RWPE2 (cell line): ENCODE measurements at regions not wholly inside any gene's neighbourhood (a gene's known extent, or its start where the extent isn't known, plus 50 kb on each side); places are given as distances from the start of the nearest gene placed in this dataset.
A peak's percentile ranks its signal among the peaks of the same experiment; 100 is the strongest.

ENCODE experiments used
- ATAC-seq: fragments of 200-7000 bp; cut with Tn5 transposase; 3 replicates; pipeline ENCODE4 v1.9.1; 2021; ENCODE audit warnings: low read depth
- DNase-seq: peaks from one replicate; pipeline ENCODE4 v3.0.0-alpha.2; 2020; ENCODE audit warnings: low spot score
- H3K27ac ChIP-seq: fragments of 450-650 bp; 2 replicates; pipeline ENCODE4 v1.5.1; 2017; ENCODE audit warnings: mild to moderate bottlenecking; ENCODE audit not compliant: poor library complexity, severe bottlenecking
- H3K27me3 ChIP-seq: fragments of 250-450 bp; sonication (Bioruptor Pico); 2 replicates; pipeline ENCODE4 v1.5.1; 2021; ENCODE audit warnings: mild to moderate bottlenecking, moderate library complexity; ENCODE audit not compliant: insufficient read depth, poor library complexity, severe bottlenecking
- H3K36me3 ChIP-seq: fragments of 250-450 bp; sonication (Bioruptor Pico); 2 replicates; pipeline ENCODE4 v1.5.1; 2020; ENCODE audit warnings: low read depth, mild to moderate bottlenecking, moderate library complexity
- H3K4me1 ChIP-seq: fragments of 250-450 bp; sonication (Bioruptor Pico); 2 replicates; pipeline ENCODE4 v1.5.1; 2021; ENCODE audit warnings: mild to moderate bottlenecking, moderate library complexity; ENCODE audit not compliant: insufficient read depth, poor library complexity, severe bottlenecking
- H3K4me3 ChIP-seq: fragments of 250-450 bp; sonication (Bioruptor Pico); 2 replicates; pipeline ENCODE4 v1.5.1; 2021; ENCODE audit warnings: mild to moderate bottlenecking, moderate library complexity; ENCODE audit not compliant: severe bottlenecking
- H3K9me3 ChIP-seq: fragments of 250-450 bp; sonication (Bioruptor Pico); 2 replicates; pipeline ENCODE4 v1.5.1; 2021; ENCODE audit warnings: mild to moderate bottlenecking, moderate library complexity; ENCODE audit not compliant: severe bottlenecking
- TF ChIP-seq, protein P1 (sequence below): fragments of 450-650 bp; IDR thresholded peaks from one replicate; pipeline ENCODE4 v1.5.1; 2017; ENCODE audit warnings: mild to moderate bottlenecking, moderate library complexity; ENCODE audit not compliant: poor library complexity, severe bottlenecking

DNA sequence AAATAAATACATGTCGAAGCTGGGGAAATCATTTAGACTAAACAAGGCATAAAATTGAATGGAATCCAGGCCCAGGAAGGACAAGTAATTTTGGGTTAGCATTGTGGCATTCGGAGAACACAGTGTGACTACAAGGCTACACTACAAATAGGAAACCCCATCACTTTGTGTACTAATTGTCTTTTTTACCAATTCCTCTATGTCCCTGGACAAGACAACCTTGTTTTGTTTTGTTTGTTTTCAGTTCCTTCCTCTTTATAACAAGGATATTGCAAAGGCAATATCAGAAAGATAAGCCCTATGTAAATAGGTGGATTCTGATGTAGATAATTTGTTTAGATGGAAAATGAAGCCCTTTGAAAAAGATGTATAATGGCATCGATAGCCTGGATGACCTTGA lies 215.9 kb upstream of the MKLN1 start:
- TF ChIP-seq, protein P1, sequence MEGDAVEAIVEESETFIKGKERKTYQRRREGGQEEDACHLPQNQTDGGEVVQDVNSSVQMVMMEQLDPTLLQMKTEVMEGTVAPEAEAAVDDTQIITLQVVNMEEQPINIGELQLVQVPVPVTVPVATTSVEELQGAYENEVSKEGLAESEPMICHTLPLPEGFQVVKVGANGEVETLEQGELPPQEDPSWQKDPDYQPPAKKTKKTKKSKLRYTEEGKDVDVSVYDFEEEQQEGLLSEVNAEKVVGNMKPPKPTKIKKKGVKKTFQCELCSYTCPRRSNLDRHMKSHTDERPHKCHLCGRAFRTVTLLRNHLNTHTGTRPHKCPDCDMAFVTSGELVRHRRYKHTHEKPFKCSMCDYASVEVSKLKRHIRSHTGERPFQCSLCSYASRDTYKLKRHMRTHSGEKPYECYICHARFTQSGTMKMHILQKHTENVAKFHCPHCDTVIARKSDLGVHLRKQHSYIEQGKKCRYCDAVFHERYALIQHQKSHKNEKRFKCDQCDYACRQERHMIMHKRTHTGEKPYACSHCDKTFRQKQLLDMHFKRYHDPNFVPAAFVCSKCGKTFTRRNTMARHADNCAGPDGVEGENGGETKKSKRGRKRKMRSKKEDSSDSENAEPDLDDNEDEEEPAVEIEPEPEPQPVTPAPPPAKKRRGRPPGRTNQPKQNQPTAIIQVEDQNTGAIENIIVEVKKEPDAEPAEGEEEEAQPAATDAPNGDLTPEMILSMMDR: no peak
- Histone ChIP-seq H3K9me3 (no peaks in the 10 kb centered on the region), H3K4me1 (peaks cover 25% of the 10 kb centered on the region), H3K27me3 (no peaks in the 10 kb centered on the region), H3K4me3 (no peak overlapping the region), H3K27ac (peak overlapping the region; percentile 71), H3K36me3 (no peaks in the 10 kb centered on the region)
- no peak for ATAC-seq
- DNase-seq: no peak

DNA sequence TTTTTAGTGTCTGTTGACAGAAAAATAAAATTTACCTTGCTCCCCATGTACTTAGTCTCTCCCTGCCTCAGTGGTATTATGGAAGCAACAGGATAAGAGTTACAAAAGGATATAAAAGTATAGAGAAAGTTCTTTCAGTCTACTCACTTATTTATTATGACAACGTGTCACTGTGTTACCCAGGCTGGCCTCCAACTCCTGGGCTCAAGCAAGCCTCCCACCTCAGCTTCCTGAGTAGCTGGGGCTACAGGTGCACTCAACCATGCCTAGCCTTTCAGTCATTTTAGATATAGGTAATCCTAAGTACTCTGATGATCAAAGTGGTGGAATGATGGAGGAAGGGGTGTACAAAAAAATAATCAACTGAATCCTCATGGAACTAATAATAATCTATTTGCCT lies 215.2 kb upstream of the MKLN1 start:
- Histone ChIP-seq H3K27ac (no peak overlapping the region), H3K27me3 (no peaks in the 10 kb centered on the region), H3K36me3 (no peaks in the 10 kb centered on the region), H3K4me1 (peaks cover 25% of the 10 kb centered on the region), H3K9me3 (no peaks in the 10 kb centered on the region), H3K4me3 (no peak overlapping the region)
- TF ChIP-seq, protein P1: no peak
- ATAC-seq (no peak), DNase-seq (no peak)

DNA sequence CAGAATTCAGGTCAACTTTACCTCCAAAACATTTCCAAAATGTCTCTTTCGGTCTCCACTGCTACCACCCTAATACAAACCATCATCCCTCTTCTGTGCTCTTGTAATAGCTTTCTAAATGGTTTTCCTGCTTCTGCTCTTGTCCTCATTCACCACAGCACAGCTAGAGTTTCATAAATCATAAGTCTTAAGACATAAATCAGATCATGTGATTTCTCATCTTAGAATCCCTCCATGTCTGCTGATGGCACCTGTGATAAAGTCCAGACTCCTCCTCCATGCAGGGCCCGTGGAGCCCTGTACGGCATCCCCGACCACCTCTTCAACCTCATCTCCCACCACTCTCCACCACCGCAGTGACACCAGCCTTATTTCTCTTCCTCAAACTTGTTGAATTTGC lies 212.3 kb upstream of the MKLN1 start:
- Histone ChIP-seq H3K9me3 (no peaks in the 10 kb centered on the region), H3K27ac (no peak overlapping the region), H3K4me3 (no peak overlapping the region), H3K4me1 (peaks cover 14% of the 10 kb centered on the region), H3K36me3 (no peaks in the 10 kb centered on the region), H3K27me3 (no peaks in the 10 kb centered on the region)
- no peak for ATAC-seq
- no peak for DNase-seq
- TF ChIP-seq, protein P1: no peak

DNA sequence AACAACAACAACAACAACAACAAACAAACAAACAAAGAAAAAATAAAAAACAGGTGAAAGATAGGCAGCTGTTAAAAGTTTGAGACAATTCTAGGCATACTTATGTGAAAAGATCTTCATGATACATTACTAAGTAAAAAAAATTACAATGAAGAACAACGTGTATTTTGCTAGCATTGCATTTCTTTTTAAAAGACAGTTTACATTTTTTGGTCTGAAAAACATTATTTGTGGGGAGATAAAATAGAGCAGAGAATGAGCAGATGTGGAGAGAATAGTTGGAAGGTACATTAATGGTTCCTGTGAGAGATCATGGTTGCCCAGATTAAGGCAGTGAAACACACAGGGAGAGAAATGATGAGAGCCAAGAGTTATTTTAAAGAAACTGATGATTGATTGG lies 210.2 kb upstream of the MKLN1 start:
- Histone ChIP-seq H3K4me3 (no peak overlapping the region), H3K9me3 (no peaks in the 10 kb centered on the region), H3K4me1 (no peaks in the 10 kb centered on the region), H3K27ac (no peak overlapping the region), H3K27me3 (no peaks in the 10 kb centered on the region), H3K36me3 (no peaks in the 10 kb centered on the region)
- DNase-seq: no peak
- TF ChIP-seq, protein P1: no peak
- ATAC-seq: no peak

DNA sequence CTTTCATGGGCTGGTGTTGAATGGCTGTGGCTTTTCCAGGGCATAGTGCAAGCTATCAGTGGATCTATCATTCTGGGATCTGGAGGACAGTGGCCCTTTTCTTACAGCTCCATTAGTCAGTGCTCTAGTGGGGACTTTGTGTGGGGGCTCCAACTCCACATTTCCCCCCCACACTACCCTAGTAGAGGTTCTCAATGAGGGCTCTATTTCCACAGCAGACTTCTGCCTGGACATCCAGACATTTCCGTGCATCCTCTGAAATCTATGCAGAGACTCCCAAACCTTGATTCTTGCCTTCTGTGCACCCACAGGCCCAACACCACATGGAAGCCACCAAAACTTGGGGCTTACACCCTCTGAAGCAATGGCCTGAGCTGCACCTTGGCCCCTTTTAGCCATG lies 208.3 kb upstream of the MKLN1 start:
- TF ChIP-seq, protein P1: no peak
- no peaks in the 10 kb centered on the region for H3K36me3 ChIP-seq

More for the DNA sequence above, 208.3 kb upstream of the MKLN1 start:
- H3K27me3 ChIP-seq: no peaks in the 10 kb centered on the region
- no peak overlapping the region for H3K27ac ChIP-seq
- H3K4me1 ChIP-seq: no peaks in the 10 kb centered on the region
- ATAC-seq: no peak
- H3K9me3 ChIP-seq: no peaks in the 10 kb centered on the region
- no peak for DNase-seq
- no peak overlapping the region for H3K4me3 ChIP-seq
